HG03066 (cell line): ENCODE measurements at regions not wholly inside any gene's neighbourhood (a gene's known extent, or its start where the extent isn't known, plus 50 kb on each side); places are given as distances from the start of the nearest gene placed in this dataset.

Experiments
- ATAC-seq: cut with Tn5 transposase; IDR thresholded peaks from one replicate; pipeline ENCODE4 v1.9.1; 2021; ENCODE audit warnings: low read depth; ENCODE audit not compliant: unreplicated experiment

DNA sequence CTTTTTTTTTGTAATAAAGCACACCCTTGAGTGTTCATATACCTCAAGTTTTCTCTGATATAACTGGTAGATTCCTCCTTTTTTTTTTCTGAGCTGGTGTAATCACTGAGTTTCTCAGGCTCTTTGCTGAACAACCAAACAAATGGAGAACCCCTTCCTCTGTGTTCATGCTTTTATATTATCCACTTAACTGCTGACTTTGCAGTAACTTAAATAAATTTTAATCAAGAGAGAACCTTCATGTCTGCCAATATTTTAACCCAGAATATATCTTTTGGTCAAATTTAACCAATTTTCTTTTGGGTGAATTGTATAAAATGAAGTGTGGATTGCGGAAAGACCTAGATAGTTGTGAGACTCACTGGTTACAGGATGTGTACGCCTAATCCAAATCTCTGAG lies 833.0 kb upstream of the COX7C start:
- ATAC-seq, result no peak

DNA sequence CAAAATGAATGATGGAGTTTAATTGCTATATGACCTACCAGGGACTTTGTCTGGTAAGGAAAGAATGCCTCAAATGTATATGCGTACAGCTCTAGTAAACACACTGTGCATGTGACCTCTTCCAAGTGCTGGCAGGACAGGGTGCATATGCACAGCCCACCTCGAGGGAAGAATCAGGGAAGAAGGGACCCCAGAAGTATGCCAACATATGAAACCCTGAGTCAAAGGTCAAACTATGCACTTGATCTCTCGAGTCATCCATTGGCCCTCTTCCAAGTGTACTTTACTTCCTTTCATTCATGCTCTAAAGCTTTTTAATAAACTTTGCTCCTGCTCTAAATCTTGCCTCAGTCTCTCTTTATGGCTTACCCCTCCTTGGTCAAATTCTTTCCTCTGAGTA lies 804.6 kb upstream of the COX7C start:
- ATAC-seq, result no peak

DNA sequence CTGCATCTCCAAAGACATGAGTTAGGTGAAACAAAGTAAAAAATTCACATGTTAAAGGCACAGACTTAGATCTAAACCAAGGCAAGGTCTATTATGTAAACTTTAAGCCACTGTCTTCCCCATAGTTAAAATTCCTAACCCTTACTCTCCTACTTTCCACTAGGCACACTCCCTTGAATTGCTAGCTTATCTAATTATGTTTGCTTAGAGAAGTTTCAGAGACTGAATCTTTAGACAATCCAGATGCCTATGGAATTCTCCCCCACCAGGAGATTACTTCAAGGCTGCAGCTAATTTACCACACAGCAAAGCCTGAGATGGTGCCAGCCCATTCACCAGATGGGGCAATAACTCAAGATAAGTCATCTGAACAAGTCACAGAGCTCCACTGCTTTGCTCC lies 803.1 kb upstream of the COX7C start:
- ATAC-seq, result no peak

DNA sequence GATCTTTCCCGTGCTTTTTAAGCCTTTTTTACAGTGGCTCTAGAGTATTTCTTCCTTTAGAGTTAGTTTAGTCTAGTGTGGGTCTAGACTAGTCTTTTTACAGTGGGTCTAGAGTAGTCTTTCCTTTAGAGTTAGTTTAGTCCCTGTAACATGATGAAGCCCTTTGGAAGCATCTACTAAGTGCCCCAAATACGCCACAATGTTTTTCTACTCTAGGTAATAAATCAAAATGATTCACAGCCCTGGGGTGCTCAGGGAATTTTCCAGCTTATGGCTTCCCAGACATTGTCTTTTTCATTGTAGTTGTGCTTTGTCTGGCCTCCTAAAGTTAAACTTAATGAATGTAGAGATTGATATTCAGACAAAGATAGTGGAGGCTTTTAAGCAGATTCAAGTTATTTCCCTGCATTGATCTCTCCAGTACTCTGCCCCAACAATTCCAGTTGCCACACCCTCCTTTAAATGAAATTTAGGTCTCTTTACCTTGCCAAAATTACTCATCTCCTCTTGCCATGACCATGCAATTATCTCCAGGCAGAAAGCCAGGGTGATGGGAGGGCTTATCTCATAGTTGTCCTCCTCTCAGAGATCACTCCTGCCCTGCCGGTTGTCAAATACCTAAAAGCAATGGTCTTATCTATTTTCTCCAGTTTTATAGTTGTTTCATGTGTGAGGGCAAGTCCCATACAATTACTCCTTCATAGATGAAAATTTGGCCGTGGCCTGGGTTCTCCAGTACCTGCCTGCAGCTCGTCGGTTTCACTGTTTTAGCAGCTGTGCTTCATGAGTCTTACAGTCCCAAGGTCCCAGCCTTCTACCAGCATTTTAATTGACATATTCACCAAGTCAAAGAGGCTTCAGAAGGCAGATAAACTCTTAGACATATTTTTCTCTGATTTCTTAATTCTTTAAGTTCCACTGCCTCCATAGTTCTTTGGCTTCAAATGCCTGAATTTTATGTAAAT lies 794.0 kb upstream of the COX7C start:
- no peak for ATAC-seq

DNA sequence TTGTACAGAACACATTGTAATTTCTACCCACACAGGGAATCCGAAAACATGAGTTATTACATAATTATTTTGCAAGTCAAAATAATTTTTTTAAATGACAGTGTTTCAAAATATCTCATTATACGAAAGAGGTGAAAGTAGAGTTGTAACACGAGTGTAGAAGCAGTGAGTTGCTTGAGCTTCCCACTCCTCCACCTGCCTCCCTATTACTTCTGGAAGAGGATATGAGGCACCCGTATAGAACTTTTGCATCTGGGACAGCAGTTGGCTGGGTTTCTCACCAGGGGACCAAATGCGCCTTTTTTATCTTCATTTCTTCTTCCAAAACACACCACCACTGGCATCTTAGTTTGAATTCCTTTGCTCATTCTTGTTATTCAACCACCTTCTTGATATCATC lies 779.0 kb upstream of the COX7C start:
- ATAC-seq, result no peak

DNA sequence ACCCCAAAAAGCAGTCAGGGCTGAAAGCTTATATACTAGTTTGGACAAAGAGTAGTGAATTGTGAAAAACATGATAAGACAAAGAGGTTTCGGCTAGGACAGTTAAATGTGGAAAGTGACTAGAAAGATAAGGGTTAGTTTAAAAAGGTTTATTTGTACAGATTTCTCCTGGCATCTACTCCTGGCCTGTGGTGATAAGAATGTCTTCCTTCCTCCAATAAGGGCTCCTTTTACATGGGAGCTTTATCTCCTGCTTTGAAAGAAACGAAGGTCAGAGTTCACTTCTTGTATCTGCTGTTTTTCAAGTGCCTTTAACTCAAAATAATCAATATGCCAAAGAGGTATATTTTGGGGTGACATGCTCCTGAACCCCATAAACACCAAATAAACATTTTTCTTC lies 776.1 kb upstream of the COX7C start:
- no peak for ATAC-seq

DNA sequence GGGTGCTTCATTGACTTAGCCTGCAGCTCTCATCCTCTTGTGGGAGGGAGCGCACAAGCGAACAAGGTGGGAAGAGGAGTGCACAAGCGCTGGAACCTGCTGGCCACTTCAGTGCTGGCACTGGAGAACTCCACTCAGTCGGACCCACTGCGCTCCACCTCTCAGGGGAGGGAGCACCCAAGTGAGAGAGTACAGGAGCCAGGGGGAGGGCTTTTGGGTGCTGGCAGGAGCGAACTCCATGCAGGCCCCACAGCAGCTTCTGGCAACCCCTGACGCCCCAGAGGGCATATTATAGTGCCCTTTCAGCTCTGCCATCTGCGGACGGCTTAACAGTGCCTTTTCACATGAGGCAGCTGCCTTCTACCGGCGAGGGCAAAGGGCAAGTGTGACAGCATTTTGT lies 774.2 kb upstream of the COX7C start:
- ATAC-seq, result no peak

DNA sequence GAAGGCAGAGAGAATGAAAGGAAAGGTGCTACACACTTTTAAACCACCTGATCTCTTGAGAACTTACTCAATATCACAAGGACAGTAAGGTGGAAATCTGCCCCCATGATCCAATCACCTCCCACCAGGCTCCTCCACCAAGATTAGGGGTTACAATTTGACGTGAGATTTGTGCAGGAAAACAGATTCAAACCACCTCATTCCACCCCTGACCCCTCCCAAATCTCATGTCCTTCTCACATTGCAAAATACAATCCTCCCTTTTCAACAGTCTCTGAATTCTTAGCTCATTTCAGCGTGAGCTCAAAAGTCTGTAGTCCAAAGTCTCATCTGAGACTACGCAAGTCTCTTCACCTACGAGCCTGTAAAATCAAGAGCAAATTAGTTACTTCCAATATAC lies 768.3 kb upstream of the COX7C start:
- no peak for ATAC-seq

DNA sequence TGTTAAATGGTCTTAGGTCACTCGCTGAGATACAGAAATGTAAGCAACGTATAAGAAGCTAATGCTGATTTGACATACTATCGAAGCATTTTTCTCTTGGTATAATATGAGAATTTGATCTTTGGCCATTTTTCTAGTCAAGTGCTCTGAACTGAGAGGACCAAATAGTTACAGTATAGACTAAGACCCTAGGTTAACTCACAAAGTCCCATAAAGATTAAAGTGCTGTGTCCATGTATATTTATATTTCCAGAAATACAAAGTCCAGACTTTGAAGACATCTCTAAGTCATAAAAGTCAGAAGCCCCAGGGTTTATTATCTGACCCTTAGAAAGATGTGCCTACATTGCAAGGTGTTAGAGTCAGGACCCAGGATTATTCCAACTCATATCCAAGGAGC lies 752.4 kb upstream of the COX7C start:
- ATAC-seq, result no peak

DNA sequence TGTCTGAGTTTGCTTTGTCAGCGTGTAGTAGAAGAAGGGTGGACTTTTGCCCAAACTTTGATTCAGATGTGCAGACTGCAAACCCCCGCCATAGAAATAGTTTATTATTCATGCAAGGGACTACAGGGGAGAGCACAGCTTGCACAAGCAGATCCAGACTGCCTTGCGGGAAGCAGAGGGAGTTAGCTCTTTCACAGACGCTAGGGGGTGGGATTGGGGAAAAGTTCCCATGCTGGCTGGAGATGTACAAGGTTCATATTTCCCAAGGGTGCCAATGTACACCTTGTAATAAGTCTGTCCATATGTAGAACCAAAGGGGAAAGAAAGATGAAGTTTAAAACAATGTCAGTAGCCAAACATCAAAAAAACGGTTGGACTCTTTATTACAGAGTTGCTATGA lies 749.7 kb upstream of the COX7C start:
- ATAC-seq, result no peak

DNA sequence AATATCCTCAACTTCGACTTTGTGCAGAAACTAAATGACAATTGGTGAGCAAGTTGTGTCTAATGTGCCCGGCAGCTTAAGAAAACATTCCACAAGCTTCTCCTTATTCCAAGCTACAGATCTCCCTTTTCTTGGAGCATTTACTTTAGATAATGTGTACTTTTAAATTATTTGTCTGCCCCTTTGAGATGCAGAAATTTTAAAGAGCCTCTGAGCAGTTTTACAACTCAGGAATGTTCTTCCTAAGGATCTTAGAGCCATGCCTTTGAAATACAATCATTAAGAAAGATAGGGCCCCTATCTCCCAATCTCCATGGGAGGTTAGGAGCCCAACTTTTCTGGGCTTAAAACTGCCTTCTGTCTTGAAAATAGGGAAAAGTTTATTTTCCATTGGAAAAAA lies 723.7 kb upstream of the COX7C start:
- no peak for ATAC-seq

DNA sequence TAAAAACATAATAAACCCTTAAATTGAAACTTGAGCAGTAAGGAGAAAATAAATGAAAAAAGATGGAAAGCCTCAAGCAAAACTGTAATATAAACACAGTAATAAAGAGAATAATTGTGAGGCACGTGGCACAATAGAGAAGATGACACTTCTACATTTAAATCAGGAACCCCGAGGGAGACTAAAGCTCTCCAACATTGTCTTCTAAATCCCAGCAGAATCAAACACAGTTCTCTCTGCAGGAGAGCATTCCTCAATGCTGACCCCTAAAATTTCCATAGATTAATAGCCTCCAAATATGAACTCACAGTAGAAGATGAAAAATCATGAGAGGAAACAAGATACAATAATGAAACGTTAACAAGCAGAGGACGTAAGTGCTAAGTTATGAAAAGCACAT lies 721.2 kb upstream of the COX7C start:
- ATAC-seq, result no peak

DNA sequence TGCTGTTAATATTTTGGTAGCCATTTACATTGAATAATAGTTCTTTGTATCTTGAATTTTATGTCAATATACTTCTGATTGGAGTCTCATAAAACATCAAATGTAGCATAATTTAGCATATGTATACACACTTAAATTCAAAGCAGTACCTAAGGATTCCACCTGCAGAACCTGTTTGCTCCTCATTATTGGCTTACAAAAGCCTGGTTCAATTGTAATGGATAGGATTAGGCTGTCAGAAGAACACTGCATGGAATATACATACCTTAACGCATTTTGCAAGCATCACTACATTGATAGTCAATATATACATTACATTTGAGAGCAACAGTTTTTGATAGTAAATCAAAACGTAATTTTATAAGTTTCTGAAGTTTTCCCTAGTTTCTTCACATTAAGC lies 711.3 kb upstream of the COX7C start:
- ATAC-seq, result no peak

DNA sequence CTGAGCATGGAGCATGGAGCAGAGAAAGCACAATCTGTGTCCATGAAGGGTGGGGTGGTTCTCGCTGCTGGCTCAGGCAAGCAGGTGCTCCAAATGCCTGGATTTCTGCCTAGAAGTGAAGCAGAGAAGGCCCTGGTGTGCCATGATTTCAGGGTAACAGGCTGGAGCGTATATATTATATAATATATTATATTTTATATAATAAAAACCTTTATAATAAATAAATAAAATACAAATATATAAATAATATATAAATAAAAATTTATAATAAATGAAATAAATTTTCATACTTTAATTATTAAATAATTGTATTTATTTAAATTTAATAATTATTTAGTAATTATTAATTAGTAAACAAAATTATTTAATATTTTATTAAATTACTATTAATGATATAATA lies 707.4 kb upstream of the COX7C start:
- ATAC-seq, result no peak

DNA sequence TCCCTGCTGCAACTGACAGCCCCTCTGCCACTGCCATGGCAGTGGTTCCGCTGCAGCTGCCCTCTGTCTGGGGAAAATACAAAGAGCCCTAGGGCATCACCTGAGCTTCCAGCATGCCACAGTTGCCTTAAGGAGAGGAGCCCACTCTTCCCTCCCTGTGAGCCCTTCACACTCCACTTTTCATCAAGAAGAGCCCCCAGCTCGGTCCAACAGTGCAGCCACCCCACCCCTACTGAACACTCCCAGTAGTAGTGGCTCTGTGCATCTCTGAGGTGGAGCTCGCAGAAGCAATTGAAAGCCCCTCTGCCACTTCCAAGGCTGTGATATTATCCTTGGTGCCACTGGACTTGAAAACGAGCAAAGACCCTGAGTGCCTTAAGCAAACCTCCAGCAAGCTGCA lies 696.8 kb upstream of the COX7C start:
- no peak for ATAC-seq

DNA sequence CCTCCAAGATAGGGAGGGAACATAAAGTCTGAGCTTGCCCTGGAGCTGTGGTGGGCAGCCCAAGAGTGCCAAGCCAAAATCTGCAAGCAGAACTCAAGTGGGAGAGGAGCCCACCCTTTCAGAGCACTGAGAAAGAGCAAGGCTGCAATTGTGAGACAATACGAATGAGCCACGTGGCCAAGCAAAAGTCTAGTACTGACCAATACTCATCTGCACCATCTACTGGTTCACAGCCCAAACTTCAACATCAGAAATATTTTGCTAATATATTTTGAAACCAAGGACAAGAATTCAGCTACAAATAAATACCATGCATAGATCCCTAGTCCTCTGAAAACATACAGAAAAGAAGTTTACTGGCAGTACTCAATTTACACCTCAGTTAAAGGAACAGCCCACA lies 696.2 kb upstream of the COX7C start:
- ATAC-seq, result no peak

DNA sequence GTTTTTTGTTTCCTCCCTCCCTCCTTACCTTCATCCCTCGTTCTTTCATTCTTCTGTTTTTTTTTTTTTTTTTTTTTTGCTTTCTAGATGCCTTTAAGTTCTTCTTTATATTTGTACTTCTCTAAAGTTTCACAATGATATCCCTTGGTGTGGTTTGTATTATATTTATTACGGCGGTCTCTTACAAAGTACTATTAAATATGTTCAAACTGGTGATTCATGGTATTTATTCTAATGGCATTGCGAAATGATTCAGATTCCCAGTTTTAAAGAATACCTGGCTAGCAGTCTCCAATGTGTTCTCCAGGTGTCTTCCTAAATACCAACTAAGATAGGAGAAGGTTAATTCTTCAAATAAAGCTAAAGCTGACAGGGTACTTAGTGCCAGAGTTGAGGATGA lies 690.1 kb upstream of the COX7C start:
- ATAC-seq, result no peak

DNA sequence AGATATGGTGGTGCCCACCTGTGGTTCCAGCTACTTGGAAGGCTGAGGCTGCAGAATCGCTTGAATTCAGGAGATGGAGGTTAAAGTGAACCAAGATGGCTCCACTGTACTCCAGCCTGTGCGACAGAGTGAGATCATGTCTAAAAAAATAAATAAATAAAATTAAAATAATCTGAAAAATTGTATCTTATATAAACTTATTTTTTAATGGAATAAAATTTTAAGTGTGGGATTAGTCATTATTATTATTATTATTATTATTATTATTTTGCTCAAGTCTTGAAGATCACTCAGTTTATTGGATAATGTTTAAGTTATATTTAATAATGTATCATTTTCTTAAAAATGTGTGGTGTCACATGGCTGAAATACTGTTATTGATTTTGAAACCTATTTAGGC lies 688.0 kb upstream of the COX7C start:
- no peak for ATAC-seq

DNA sequence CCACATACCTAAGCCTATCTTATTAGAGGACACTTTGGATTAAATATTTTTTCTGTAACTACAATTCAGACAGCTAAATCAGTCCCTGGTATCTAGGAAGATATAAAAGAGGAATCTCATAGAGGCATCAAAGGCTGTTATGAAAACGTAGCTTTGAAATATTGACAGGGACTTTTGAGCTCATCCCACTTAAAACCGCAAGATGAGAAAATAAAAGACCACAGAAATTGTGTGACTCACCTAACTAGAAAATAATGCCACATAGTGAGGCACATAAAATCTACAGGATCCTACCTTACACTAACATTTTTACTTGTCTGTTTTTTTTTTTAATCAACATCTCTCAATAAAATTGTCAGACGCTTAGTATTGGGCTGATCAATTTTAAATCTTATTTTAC lies 686.5 kb upstream of the COX7C start:
- no peak for ATAC-seq

DNA sequence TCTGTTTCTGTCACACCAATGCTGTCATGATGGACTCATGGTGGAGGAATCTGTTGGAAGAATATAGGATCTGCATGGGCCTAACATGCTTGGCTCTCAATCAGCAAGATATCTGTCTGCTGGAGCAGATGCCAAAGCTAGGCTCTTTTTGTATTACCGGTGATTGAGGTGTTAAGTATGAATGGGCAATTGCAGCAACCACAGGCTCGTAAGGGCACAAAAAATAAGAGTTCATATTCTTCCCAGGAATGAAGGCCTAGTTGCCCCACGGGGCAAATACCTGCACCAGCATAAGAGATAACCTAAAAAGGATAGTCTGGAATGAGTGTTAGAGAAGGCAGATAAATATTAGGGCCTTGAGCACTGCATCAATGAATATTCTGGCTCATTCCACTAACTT lies 679.5 kb upstream of the COX7C start:
- ATAC-seq, result no peak

DNA sequence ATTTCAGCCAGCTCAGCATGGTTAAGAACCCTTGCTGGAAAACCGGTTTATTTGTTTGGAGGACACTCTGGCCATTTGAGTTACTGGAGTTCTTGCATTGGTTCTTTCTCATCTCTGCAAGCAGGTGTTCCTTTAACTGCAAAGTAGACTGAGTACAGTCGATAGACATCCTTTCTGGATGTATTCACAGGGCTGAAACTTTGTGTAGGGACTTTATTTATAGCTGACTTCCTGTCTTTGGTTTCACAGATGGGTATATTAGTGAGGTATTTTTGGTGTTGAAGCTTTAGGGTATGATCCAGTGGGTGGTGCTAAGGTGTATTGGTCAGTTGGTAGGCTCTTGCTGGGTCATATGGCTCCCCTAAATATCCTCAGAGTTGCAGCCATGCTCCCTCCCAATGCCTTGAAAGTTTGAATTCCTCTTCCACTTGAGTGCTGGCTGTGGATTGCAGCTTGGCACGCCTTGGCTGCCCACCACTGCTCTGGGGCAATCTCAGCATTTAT lies 666.0 kb upstream of the COX7C start:
- no peak for ATAC-seq

DNA sequence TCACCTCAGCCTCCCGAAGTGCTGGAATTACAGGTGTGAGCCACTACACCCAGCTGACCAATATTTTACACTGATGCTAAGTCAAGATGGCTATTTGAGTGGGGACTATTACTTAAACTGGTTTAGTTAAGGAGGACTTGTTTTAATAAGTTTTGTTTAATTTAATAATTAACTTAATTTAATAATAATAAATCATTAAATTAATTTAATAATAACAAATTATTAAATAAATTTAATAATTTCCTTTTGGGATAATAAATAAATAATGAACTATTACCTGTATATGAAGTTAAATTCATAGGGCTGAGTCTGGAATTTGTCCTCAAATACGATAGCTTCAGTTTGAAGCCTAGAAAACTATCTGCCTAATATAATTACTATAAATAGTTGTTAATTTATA lies 665.1 kb upstream of the COX7C start:
- no peak for ATAC-seq

DNA sequence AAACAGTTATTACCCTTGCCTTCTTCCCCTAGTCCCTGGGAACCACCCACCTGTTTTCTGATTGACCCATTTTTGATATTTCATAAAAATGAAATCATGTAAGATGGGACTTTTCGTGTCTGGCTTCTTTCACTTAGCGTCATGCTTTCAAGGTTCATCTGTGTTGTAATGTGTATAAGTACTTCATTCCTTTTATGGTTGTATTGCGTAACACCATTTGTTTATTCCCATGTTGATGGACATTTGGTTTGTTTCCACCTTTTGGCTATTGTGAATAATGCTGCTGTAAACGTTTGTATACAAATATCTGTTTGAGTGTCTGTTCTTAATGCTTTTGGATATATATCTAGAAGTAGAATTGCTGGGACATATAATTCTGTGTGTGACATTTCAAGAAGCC lies 650.1 kb upstream of the COX7C start:
- no peak for ATAC-seq
